ENCODE measurements at regions not wholly inside any gene's neighbourhood (a gene's known extent, or its start where the extent isn't known, plus 50 kb on each side); places are given as distances from the start of the nearest gene placed in this dataset.

GRCh38 chr2:12284037-12284436 lies 432.7 kb upstream of the TRIB2 start:
- Mint-ChIP-seq H3K4me3 (no peak overlapping the region), H3K4me1 (peaks cover 43% of the 10 kb centered on the region), H3K27me3 (no peaks in the 10 kb centered on the region), H3K27ac (no peak overlapping the region), H3K9me3 (ENCODE audit: insufficient read depth) (no peaks in the 10 kb centered on the region)
- no peaks in the 10 kb centered on the region for H4K20me1 ChIP-seq (ENCODE audit: control insufficient read depth, insufficient read depth, low read length, poor library complexity, severe bottlenecking)
- H3K4me1 ChIP-seq (ENCODE audit: control insufficient read depth in 2 of 2, insufficient read depth in 2 of 2, low read length in 2 of 2): peaks cover 9 to 10% of the 10 kb centered on the region in 2 donors
- H3K27ac ChIP-seq (ENCODE audit: low read length in 2 of 2): no peak overlapping the region
- H2AFZ ChIP-seq (ENCODE audit: insufficient read depth, low read depth, low read length, poor library complexity, severe bottlenecking): no peak overlapping the region
- CTCF ChIA-PET: no interaction called here
- ATAC-seq (ENCODE audit: low read depth) (no peak), DNase-seq (no peak)
- 100% methylated on average over 2 of the region's 5 CpGs for WGBS (ENCODE audit: insufficient coverage)
- no peaks in the 10 kb centered on the region for H3K27me3 ChIP-seq (replicated peaks in 1 of 4; ENCODE audit: control extremely low read depth in 1 of 4, control insufficient read depth in 3 of 4, insufficient read depth in 4 of 4, low read length in 3 of 4)
- no peak overlapping the region for H3K4me3 ChIP-seq (ENCODE audit: control extremely low read depth in 1 of 5, extremely low read depth in 1 of 5, insufficient read depth in 1 of 5, low read depth in 2 of 5, low read length in 4 of 5)
- no peak for TF ChIP-seq EZH2 (IDR thresholded peaks at IDR 0.05; ENCODE audit: borderline replicate concordance, insufficient read depth, low read depth, low read length, poor library complexity, severe bottlenecking)
- no peak for TF ChIP-seq CTCF (IDR thresholded peaks at IDR 0.05)
- H3K9ac ChIP-seq (ENCODE audit: low read length): no peak overlapping the region
- H3K36me3 ChIP-seq (replicated peaks in 1 of 2; ENCODE audit: control extremely low read depth in 1 of 2, control insufficient read depth in 1 of 2, extremely low read depth in 1 of 2, insufficient read depth in 2 of 2, low read length in 1 of 2): no peaks in the 10 kb centered on the region
- H3K79me2 ChIP-seq (ENCODE audit: control insufficient read depth, insufficient read depth, low read length): no peaks in the 10 kb centered on the region
- intact Hi-C loops (cut with micrococcal nuclease): no loop called here
- POLR2A ChIA-PET: no interaction called here
- H3K9me3 ChIP-seq (ENCODE audit: control extremely low read depth in 1 of 3, control insufficient read depth in 2 of 3, insufficient read depth in 1 of 3, low read length in 2 of 3): no peaks in the 10 kb centered on the region
- H3K4me2 ChIP-seq (replicated peaks; ENCODE audit: low read depth, low read length, poor library complexity, severe bottlenecking): no peak overlapping the region

GRCh38 chr2:12284487-12284886 lies 432.2 kb upstream of the TRIB2 start:
- Mint-ChIP-seq H3K9me3 (ENCODE audit: insufficient read depth) (no peaks in the 10 kb centered on the region), H3K4me1 (peaks cover 41% of the 10 kb centered on the region), H3K27me3 (no peaks in the 10 kb centered on the region), H3K27ac (no peak overlapping the region), H3K4me3 (no peak overlapping the region)
- DNase-seq (no peak), ATAC-seq (ENCODE audit: low read depth) (no peak)
- ChIA-PET POLR2A (no interaction called here), CTCF (no interaction called here)
- H3K27ac ChIP-seq (ENCODE audit: low read length in 2 of 2): no peak overlapping the region
- intact Hi-C loops (cut with micrococcal nuclease): no loop called here
- H3K79me2 ChIP-seq (ENCODE audit: control insufficient read depth, insufficient read depth, low read length): no peaks in the 10 kb centered on the region
- no peak overlapping the region for H3K4me3 ChIP-seq (ENCODE audit: control extremely low read depth in 1 of 5, extremely low read depth in 1 of 5, insufficient read depth in 1 of 5, low read depth in 2 of 5, low read length in 4 of 5)
- no peaks in the 10 kb centered on the region for H3K27me3 ChIP-seq (replicated peaks in 1 of 4; ENCODE audit: control extremely low read depth in 1 of 4, control insufficient read depth in 3 of 4, insufficient read depth in 4 of 4, low read length in 3 of 4)
- no peaks in the 10 kb centered on the region for H4K20me1 ChIP-seq (ENCODE audit: control insufficient read depth, insufficient read depth, low read length, poor library complexity, severe bottlenecking)
- H3K4me1 ChIP-seq (ENCODE audit: control insufficient read depth in 2 of 2, insufficient read depth in 2 of 2, low read length in 2 of 2): peaks cover 9 to 10% of the 10 kb centered on the region in 2 donors
- no peaks in the 10 kb centered on the region for H3K36me3 ChIP-seq (replicated peaks in 1 of 2; ENCODE audit: control extremely low read depth in 1 of 2, control insufficient read depth in 1 of 2, extremely low read depth in 1 of 2, insufficient read depth in 2 of 2, low read length in 1 of 2)
- no peak overlapping the region for H3K9ac ChIP-seq (ENCODE audit: low read length)
- H2AFZ ChIP-seq (ENCODE audit: insufficient read depth, low read depth, low read length, poor library complexity, severe bottlenecking): no peak overlapping the region
- no CpG with 5 or more reads among the region's 2 CpGs for WGBS (ENCODE audit: insufficient coverage)
- H3K4me2 ChIP-seq (replicated peaks; ENCODE audit: low read depth, low read length, poor library complexity, severe bottlenecking): no peak overlapping the region
- no peaks in the 10 kb centered on the region for H3K9me3 ChIP-seq (ENCODE audit: control extremely low read depth in 1 of 3, control insufficient read depth in 2 of 3, insufficient read depth in 1 of 3, low read length in 2 of 3)
- TF ChIP-seq EZH2 (IDR thresholded peaks at IDR 0.05; ENCODE audit: borderline replicate concordance, insufficient read depth, low read depth, low read length, poor library complexity, severe bottlenecking) (no peak), CTCF (IDR thresholded peaks at IDR 0.05) (no peak)

Data from B cell (primary cell).